GM19397 (cell line): ENCODE measurements at regions not wholly inside any gene's neighbourhood (a gene's known extent, or its start where the extent isn't known, plus 50 kb on each side); places are given as distances from the start of the nearest gene placed in this dataset.
A peak's percentile ranks its signal among the peaks of the same experiment; 100 is the strongest.
"Not testable (repeated sequence)": the region's sequence is repeated elsewhere in the genome, so short reads cannot be mapped to it uniquely, and the experiment has no call there.

Source experiments
- ATAC-seq: cut with Tn5 transposase; IDR thresholded peaks from one replicate; pipeline ENCODE4 v1.9.1; 2021; ENCODE audit warnings: mild to moderate bottlenecking, moderate library complexity; ENCODE audit not compliant: unreplicated experiment

DNA sequence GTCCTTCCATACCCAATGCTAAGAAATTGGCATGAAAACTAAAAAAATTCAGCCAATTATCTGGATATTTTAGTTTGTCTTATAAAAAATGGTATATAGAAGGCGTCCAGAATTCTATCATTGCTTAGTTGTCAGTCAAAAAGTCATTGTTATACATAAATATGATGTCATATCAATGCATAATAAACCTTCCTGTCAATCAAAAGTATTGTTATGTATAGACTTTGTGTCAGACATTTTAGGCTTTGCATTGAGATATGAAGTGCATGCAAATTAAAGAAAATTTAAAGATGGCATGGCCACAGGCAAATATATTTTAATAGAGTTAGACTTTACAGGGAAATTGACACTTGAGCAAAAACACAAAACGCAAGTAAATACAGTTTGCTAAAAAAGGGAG is 173.4 kb upstream of the FANCL start:
- no peak for ATAC-seq

DNA sequence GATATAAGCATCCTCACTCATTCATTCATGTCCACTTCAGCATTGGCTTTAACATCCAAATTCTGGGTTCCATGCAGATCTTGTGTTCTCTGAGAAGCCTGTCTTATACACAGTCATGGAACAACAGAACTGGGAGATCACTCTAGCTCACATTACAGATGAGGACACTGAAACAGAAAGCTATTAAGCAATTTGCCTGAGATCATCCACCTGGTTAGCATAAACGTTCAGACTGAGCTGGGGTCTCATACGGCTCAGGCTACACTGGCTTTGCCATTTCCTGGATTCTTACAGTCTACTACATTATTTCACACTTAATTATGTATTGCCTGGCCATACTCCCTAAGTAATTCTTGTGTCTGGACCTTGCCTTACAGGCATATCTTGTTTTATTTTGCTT is 169.4 kb upstream of the FANCL start:
- ATAC-seq, result no peak

GRCh38 chr2:58407487-58407886 is 166.4 kb upstream of the FANCL start:
- ATAC-seq, result no peak

DNA sequence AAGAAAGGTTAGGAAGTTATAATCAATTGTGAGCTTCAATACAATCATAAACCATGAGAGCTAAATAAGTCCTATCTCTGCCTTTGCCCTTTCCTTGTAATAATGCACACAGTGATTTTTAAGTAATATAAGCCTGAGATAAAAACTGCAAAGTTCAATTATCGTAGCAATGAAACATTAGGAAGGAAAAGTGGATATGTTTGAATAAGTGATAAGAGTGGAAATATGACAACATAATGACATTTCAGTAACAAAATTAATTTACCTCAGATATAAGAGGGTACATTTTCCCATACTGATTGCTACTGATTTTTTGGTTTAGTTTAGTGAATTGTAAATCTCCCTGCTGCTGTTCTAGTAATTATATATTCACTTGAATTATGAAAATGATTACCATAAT is 164.2 kb upstream of the FANCL start:
- ATAC-seq, result no peak

DNA sequence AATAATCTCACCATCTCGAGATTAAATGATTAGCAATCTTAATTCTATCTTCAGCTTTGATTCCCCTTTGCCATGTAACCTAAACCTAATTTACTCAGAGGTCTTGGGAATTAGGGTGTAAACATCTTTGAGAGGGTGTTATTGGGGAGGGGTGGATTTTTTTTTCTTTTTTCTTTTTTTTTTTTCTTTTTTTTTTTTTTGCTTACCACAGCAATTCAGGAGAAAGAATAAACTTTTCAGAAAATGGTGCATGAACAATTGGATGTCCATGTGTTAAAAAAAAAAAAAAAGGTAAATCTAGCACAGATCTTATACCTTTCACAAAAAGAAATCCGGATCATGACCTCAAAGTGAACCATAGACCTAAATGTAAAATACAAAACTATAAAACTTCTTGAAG is 160.8 kb upstream of the FANCL start:
- ATAC-seq, result no peak

- no peak for ATAC-seq
Measured at GRCh38 chr2:58398406-58398805, 157.3 kb upstream of the FANCL start.

DNA sequence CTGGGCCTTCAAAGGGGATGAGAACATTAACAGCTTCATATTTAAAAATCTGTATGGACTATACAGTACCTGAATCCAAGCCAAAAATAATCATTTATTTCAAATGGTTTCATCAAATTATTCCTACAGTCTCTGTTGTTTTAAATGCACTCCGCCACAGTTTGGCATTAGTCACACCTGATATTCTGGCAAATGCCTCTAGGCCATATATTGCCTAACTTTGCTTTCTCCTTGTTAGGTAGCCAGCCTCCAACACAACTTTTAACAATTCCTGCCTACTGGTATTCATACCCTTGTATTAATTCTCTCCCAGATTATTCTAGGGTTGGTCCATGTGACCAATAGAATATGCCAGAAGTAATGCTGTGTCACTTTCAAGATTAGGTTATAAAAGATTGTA is 146.6 kb upstream of the FANCL start:
- ATAC-seq, result no peak

GRCh38 chr2:58386904-58387303 is 145.8 kb upstream of the FANCL start:
- not testable (repeated sequence) for ATAC-seq

GRCh38 chr2:58378152-58378551 is 137.0 kb upstream of the FANCL start:
- ATAC-seq, result no peak

GRCh38 chr2:58377181-58377580 is 136.1 kb upstream of the FANCL start:
- ATAC-seq, result no peak

- no peak for ATAC-seq
Measured at GRCh38 chr2:58376592-58376991, 135.5 kb upstream of the FANCL start.

GRCh38 chr2:58369594-58369993 is 128.5 kb upstream of the FANCL start:
- ATAC-seq, result no peak

DNA sequence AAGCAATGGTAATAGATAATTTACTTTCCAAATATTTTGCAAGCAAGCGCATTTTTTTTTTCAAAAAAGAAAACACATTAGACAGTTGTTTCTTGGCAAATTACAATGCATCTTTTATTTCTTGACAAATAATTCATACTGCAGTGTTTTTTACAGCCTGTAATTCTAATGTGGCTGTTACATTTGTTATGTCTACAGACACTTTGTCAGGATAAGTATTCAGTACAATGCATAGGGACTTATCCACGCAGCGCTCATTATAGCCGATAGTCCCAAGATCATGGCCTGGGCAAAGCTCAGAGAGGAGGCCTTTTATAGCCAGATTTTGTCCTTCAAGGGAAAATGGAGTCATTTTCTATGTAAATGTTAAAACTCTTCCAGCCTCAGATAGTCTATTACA is 123.0 kb upstream of the FANCL start:
- ATAC-seq, result no peak

GRCh38 chr2:58358026-58358425 is 116.9 kb upstream of the FANCL start:
- ATAC-seq, result no peak

GRCh38 chr2:58357521-58357920 is 116.4 kb upstream of the FANCL start:
- no peak for ATAC-seq

- ATAC-seq, result no peak
Measured at GRCh38 chr2:58354230-58354629, 113.1 kb upstream of the FANCL start.

DNA sequence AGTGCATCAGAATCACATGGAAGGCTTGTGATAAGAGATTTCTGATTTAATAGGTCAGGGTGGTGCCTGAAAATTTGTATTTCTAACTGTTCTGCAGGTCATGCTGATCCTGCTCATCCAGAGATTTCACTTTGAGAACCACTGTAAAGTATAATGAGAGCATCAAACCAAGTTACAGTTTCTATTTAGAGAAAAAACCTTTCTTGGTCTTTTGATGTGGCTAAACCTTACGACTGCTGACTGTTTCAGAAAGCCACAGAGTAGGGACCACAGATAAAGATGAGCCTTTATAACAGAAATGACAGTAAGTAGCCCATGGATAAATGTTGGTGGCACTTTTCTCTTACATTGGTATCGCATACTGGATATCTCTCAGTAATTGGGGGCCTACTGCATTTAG is 109.4 kb upstream of the FANCL start:
- peak; percentile 62 for ATAC-seq

- ATAC-seq, result no peak
Measured at GRCh38 chr2:58347810-58348209, 106.7 kb upstream of the FANCL start.

GRCh38 chr2:58341047-58341446 is 99.9 kb upstream of the FANCL start:
- no peak for ATAC-seq

DNA sequence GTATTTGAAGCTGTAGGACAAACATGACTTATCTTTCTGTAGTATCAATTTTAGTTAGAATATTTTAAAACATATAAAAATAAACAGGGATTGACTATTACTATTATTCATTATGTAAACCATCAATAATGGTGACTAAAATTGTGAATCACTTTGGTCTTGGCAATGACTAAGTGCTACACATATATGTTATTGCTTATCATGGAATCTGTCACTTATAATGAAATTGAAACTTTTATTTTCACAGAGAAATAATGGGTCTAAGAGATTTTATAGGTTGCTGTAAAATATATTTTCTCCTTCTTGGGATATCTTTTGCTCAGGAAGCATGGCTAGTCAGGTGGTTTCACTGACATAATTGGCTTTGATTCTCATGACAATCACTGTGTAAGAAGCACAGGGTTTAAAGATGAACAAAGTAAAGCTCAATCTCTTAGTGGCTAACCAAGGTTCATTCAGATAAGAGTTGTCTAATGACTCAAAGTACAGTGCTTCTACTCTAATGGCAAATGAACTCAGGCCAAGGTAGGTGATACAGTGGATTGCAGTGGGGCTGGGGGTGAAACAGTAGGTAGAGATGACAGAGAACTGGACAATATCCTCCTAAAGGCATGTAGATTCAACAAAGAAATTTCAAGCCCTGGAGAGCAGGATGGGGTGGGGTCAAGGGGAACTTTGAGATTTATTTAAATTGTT is 98.6 kb upstream of the FANCL start:
- ATAC-seq, result no peak

- no peak for ATAC-seq
Measured at GRCh38 chr2:58336416-58336815, 95.3 kb upstream of the FANCL start.

DNA sequence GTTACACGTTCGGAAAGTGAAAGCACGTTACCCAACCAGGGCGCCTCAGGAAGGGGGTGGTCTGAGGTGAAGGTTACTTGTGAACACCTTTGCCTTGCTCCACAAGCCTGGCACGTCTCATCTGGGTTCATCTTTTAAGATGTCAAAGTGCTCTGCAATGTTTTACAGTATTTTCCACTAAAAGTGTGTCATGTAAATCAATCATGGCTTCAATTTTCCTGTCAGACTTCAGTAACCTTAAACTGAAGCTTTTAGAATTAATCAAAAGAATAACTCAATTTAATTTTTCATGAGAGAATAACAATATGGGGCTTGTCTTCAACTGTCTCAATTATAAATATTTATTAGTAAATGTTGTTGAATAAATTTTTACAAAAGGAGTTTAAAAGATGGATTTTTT is 93.3 kb upstream of the FANCL start:
- no peak for ATAC-seq

- not testable (repeated sequence) for ATAC-seq
Measured at GRCh38 chr2:58325296-58325895, 84.3 kb upstream of the FANCL start.
